Hippocampal formation (tissue), 2 donors: ENCODE measurements at regions not wholly inside any gene's neighbourhood (a gene's known extent, or its start where the extent isn't known, plus 50 kb on each side); places are given as distances from the start of the nearest gene placed in this dataset.

Experiments
- DNase-seq, 2 donors: peaks; one replicate each; lab custom pipeline; 2025; lab: John Stamatoyannopoulos, UW

GRCh38 chr12:20189767-20190166, 178.6 kb upstream of the PDE3A start:
- no peak for DNase-seq

- no peak for DNase-seq
Measured at GRCh38 chr12:20194171-20194570, 174.2 kb upstream of the PDE3A start.

- no peak for DNase-seq
Measured at GRCh38 chr12:20196767-20197166, 171.6 kb upstream of the PDE3A start.

- no peak for DNase-seq
Measured at GRCh38 chr12:20197411-20197810, 170.9 kb upstream of the PDE3A start.

GRCh38 chr12:20199780-20200179, 168.6 kb upstream of the PDE3A start:
- DNase-seq, result no peak

GRCh38 chr12:20201733-20202132, 166.6 kb upstream of the PDE3A start:
- no peak for DNase-seq

GRCh38 chr12:20205854-20206253, 162.5 kb upstream of the PDE3A start:
- DNase-seq, result no peak

GRCh38 chr12:20206410-20206809, 161.9 kb upstream of the PDE3A start:
- DNase-seq, result no peak

GRCh38 chr12:20210621-20211215, 157.6 kb upstream of the PDE3A start:
- peak in 1 of 2 donors; percentile 3 for DNase-seq

GRCh38 chr12:20211541-20211940, 156.8 kb upstream of the PDE3A start:
- DNase-seq, result no peak

- DNase-seq, result peak in 1 of 2 donors; percentile 16
Measured at GRCh38 chr12:20211981-20212421, 156.3 kb upstream of the PDE3A start.

GRCh38 chr12:20212658-20213555, 155.4 kb upstream of the PDE3A start:
- DNase-seq, result peak; percentile 59 to 83

- DNase-seq, result no peak
Measured at GRCh38 chr12:20213723-20214625, 154.4 kb upstream of the PDE3A start.

GRCh38 chr12:20220339-20220738, 148.0 kb upstream of the PDE3A start:
- DNase-seq, result peak in 1 of 2 donors; percentile 17

GRCh38 chr12:20232931-20233675, 135.2 kb upstream of the PDE3A start:
- DNase-seq, result no peak

- DNase-seq, result no peak
Measured at GRCh38 chr12:20234474-20234873, 133.9 kb upstream of the PDE3A start.

GRCh38 chr12:20237091-20237490, 131.2 kb upstream of the PDE3A start:
- no peak for DNase-seq

GRCh38 chr12:20245491-20245890, 122.8 kb upstream of the PDE3A start:
- no peak for DNase-seq

- no peak for DNase-seq
Measured at GRCh38 chr12:20248646-20249045, 119.7 kb upstream of the PDE3A start.

- DNase-seq, result no peak
Measured at GRCh38 chr12:20250761-20251160, 117.6 kb upstream of the PDE3A start.

GRCh38 chr12:20257311-20257710, 111.0 kb upstream of the PDE3A start:
- no peak for DNase-seq

GRCh38 chr12:20259786-20260185, 108.6 kb upstream of the PDE3A start:
- no peak for DNase-seq
